ENCODE measurements at regions not wholly inside any gene's neighbourhood (a gene's known extent, or its start where the extent isn't known, plus 50 kb on each side); places are given as distances from the start of the nearest gene placed in this dataset.

DNA sequence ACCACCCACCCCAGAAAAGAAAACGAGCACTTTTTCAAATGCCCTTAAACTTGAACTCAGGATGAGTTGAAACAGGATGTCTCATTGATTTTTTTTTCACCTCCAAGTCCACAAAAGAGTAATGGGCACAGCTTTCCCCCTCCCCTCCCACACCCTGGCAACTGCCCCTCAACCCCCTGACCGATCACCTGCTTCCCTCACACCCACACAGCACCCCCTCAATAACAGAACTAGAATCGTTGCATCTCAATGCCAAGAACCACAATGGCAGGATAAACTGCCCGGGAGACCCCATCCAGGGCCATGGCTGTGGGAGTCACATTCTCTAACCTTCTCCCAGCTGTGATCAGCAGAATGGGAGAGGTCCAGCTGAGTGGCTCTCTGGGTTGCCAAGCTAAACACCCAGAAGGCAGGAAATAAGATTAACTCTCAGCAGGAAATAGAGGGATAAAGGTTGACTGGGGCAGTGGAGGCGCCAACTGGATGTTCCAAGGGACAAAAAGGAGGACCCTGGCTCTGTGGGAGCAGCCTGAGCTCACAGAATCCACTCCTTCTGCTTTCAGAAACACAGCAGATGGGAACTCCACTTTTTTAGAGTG, 128.0 kb upstream of the SDK2 start:
- no peak for FAIRE-seq
- no peaks in the 10 kb centered on the region for H4K20me1 ChIP-seq (replicated peaks; ENCODE audit: control insufficient read depth, insufficient read depth, low read length)
- H3K9me1 ChIP-seq (ENCODE audit: control insufficient read depth, insufficient read depth, low read length): no peaks in the 10 kb centered on the region
- H3K36me3 ChIP-seq (ENCODE audit: control insufficient read depth, insufficient read depth, low read length): no peaks in the 10 kb centered on the region
- H2AFZ ChIP-seq (ENCODE audit: low read depth, low read length): no peak overlapping the region
- H3K4me2 ChIP-seq (ENCODE audit: insufficient read depth, low read length): no peak overlapping the region
- CTCF ChIA-PET (ENCODE audit: low intra/inter-chr PET ratio): no interaction called here
- peaks cover 0 to 5% of the 10 kb centered on the region in 2 experiments; a peak in 2 of 5 replicates for H3K4me1 ChIP-seq (replicated peaks in 1 of 2; ENCODE audit: control insufficient read depth in 2 of 2, insufficient read depth in 2 of 2, low read length in 2 of 2)
- POLR2A ChIA-PET: no interaction called here
- no peak overlapping the region for H3K4me3 ChIP-seq
- 3% methylated on average over 3 of the region's 5 CpGs for WGBS (ENCODE audit: insufficient coverage, low coverage, missing lambda C conversion rate)
- TF ChIP-seq JUND (IDR thresholded peaks at IDR 0.05; ENCODE audit: borderline replicate concordance, low read depth, low read length) (no peak), JUND (tag; IDR thresholded peaks at IDR 0.05; ENCODE audit: borderline replicate concordance, low read depth, low read length) (no peak)
- H3K27me3 ChIP-seq (ENCODE audit: control insufficient read depth in 2 of 2, insufficient read depth in 2 of 2, low read length in 2 of 2): peaks cover 0 to 16% of the 10 kb centered on the region in 2 experiments; a peak in 3 of 5 replicates
- no peak overlapping the region for H3K27ac ChIP-seq (ENCODE audit: extremely low read depth, low read depth, low read length)
- no peaks in the 10 kb centered on the region for H3K79me2 ChIP-seq (ENCODE audit: control insufficient read depth, insufficient read depth, low read length)
- no peaks in the 10 kb centered on the region for H3K9me3 ChIP-seq (replicated peaks; ENCODE audit: control insufficient read depth, insufficient read depth, low read depth, low read length)
- H3K9ac ChIP-seq (ENCODE audit: insufficient read depth in 1 of 2, low read depth in 2 of 2, low read length in 2 of 2): no peak overlapping the region
- in situ Hi-C loops (cut with MboI): no loop called here
- BruUV-seq (replicated peaks): no TSS peak
- ATAC-seq: no peak
- no peak for DNase-seq (ENCODE audit: extremely low read depth in 1 of 4, low spot score in 3 of 4)
- intact Hi-C loops (cut with micrococcal nuclease): no loop called here

DNA sequence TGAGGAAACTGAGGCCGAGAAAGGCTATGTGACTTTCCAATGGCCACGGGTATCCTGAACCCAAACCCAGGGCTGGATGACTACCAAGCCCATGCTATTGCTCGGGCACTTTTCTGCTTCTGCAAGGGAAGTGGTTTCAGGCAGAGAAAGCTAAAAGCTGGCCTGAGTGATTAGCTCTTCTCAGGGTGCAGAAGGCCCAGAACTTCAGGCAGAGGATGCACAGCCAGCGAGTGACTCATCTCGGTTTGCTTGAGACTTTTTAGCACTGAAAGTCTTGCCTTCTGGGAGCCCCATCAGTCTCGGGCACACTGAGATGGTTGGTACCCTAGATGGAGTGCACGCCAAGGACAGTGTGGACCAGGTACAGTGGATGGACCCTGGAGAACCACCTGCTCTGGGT, 129.5 kb upstream of the SDK2 start:
- H3K9me1 ChIP-seq (ENCODE audit: control insufficient read depth, insufficient read depth, low read length): no peaks in the 10 kb centered on the region
- no peaks in the 10 kb centered on the region for H4K20me1 ChIP-seq (replicated peaks; ENCODE audit: control insufficient read depth, insufficient read depth, low read length)
- in situ Hi-C loops (cut with MboI): no loop called here
- ChIA-PET CTCF (ENCODE audit: low intra/inter-chr PET ratio) (no interaction called here), POLR2A (no interaction called here)
- no peak overlapping the region for H3K4me3 ChIP-seq
- H3K9ac ChIP-seq (ENCODE audit: insufficient read depth in 1 of 2, low read depth in 2 of 2, low read length in 2 of 2): no peak overlapping the region
- H3K4me1 ChIP-seq (replicated peaks in 1 of 2; ENCODE audit: control insufficient read depth in 2 of 2, insufficient read depth in 2 of 2, low read length in 2 of 2): peaks cover 0 to 5% of the 10 kb centered on the region in 2 experiments; a peak in 2 of 5 replicates
- no peak for ATAC-seq
- FAIRE-seq: no peak
- no peak for TF ChIP-seq MCM3 (IDR thresholded peaks at IDR 0.05)
- H3K79me2 ChIP-seq (ENCODE audit: control insufficient read depth, insufficient read depth, low read length): no peaks in the 10 kb centered on the region
- BruUV-seq (replicated peaks): no TSS peak
- no peak overlapping the region for H3K4me2 ChIP-seq (ENCODE audit: insufficient read depth, low read length)
- intact Hi-C loops (cut with micrococcal nuclease): no loop called here
- no peaks in the 10 kb centered on the region for H3K9me3 ChIP-seq (replicated peaks; ENCODE audit: control insufficient read depth, insufficient read depth, low read depth, low read length)
- no peaks in the 10 kb centered on the region for H3K36me3 ChIP-seq (ENCODE audit: control insufficient read depth, insufficient read depth, low read length)
- H3K27ac ChIP-seq (ENCODE audit: extremely low read depth, low read depth, low read length): no peak overlapping the region
- under 1% methylated on average over 7 of the region's 7 CpGs for WGBS (ENCODE audit: insufficient coverage, low coverage, missing lambda C conversion rate)
- H3K27me3 ChIP-seq (ENCODE audit: control insufficient read depth in 2 of 2, insufficient read depth in 2 of 2, low read length in 2 of 2): peaks cover 0 to 16% of the 10 kb centered on the region in 2 experiments; a peak in 3 of 5 replicates
- DNase-seq (ENCODE audit: extremely low read depth in 1 of 4, low spot score in 3 of 4): no peak
- H2AFZ ChIP-seq (ENCODE audit: low read depth, low read length): no peak overlapping the region
